ENCODE measurements at regions not wholly inside any gene's neighbourhood (a gene's known extent, or its start where the extent isn't known, plus 50 kb on each side); places are given as distances from the start of the nearest gene placed in this dataset.

GRCh38 chr4:177770776-177771175 lies 328.5 kb upstream of the AGA start:
- H3K27me3 ChIP-seq, result no peaks in the 10 kb centered on the region
- no peaks in the 10 kb centered on the region for H3K4me1 ChIP-seq
- no peak overlapping the region for H3K4me3 ChIP-seq
- ATAC-seq, result no peak
- no peak overlapping the region for H3K27ac ChIP-seq
- in situ Hi-C loops (cut with MboI; ENCODE audit: low sequenced_read_pairs in 4 of 4), result no loop called here
- no peaks in the 10 kb centered on the region for H3K36me3 ChIP-seq
- no peaks in the 10 kb centered on the region for H3K9me3 ChIP-seq
- intact Hi-C loops (cut with DNase I; ENCODE audit: low total_unique reads), result no loop called here
- TF ChIP-seq POLR2A (IDR thresholded peaks at IDR 0.05) (no peak), CTCF (IDR thresholded peaks at IDR 0.05 in 4 of 5, conservative IDR thresholded peaks at IDR 0.05 in 1 of 5) (no peak)
- no peak for DNase-seq

GRCh38 chr4:177771645-177772044 lies 329.4 kb upstream of the AGA start:
- no peak overlapping the region for H3K4me3 ChIP-seq
- in situ Hi-C loops (cut with MboI; ENCODE audit: low sequenced_read_pairs in 4 of 4), result no loop called here

GRCh38 chr4:177778623-177779022 lies 336.4 kb upstream of the AGA start:
- no peak for TF ChIP-seq CTCF (IDR thresholded peaks at IDR 0.05 in 4 of 5, conservative IDR thresholded peaks at IDR 0.05 in 1 of 5)
- TF ChIP-seq POLR2A (IDR thresholded peaks at IDR 0.05), result no peak
- no peak overlapping the region for H3K4me3 ChIP-seq
- H3K9me3 ChIP-seq, result no peaks in the 10 kb centered on the region
- intact Hi-C loops (cut with DNase I; ENCODE audit: low total_unique reads) (no loop called here), in situ Hi-C loops (cut with MboI; ENCODE audit: low sequenced_read_pairs in 4 of 4) (no loop called here)
- DNase-seq, result no peak
- no peaks in the 10 kb centered on the region for H3K4me1 ChIP-seq
- no peak overlapping the region for H3K27ac ChIP-seq
- no peak for ATAC-seq
- no peaks in the 10 kb centered on the region for H3K27me3 ChIP-seq
- no peaks in the 10 kb centered on the region for H3K36me3 ChIP-seq

More at GRCh38 chr4:177771645-177772044, 329.4 kb upstream of the AGA start:
- intact Hi-C loops (cut with DNase I; ENCODE audit: low total_unique reads), result no loop called here
- H3K4me1 ChIP-seq, result no peaks in the 10 kb centered on the region
- TF ChIP-seq POLR2A (IDR thresholded peaks at IDR 0.05) (no peak), CTCF (IDR thresholded peaks at IDR 0.05 in 4 of 5, conservative IDR thresholded peaks at IDR 0.05 in 1 of 5) (no peak)
- H3K9me3 ChIP-seq, result no peaks in the 10 kb centered on the region
- no peak overlapping the region for H3K27ac ChIP-seq
- no peaks in the 10 kb centered on the region for H3K36me3 ChIP-seq
- no peak for ATAC-seq
- H3K27me3 ChIP-seq, result no peaks in the 10 kb centered on the region
- DNase-seq, result no peak

GRCh38 chr4:177785000-177785399 lies 342.8 kb upstream of the AGA start:
- intact Hi-C loops (cut with DNase I; ENCODE audit: low total_unique reads) (no loop called here), in situ Hi-C loops (cut with MboI; ENCODE audit: low sequenced_read_pairs in 4 of 4) (no loop called here)
- Histone ChIP-seq H3K27ac (no peak overlapping the region), H3K4me1 (no peaks in the 10 kb centered on the region), H3K9me3 (no peaks in the 10 kb centered on the region), H3K36me3 (no peaks in the 10 kb centered on the region), H3K4me3 (no peak overlapping the region), H3K27me3 (no peaks in the 10 kb centered on the region)
- DNase-seq (no peak), ATAC-seq (no peak)
- TF ChIP-seq POLR2A (IDR thresholded peaks at IDR 0.05) (no peak), CTCF (IDR thresholded peaks at IDR 0.05 in 4 of 5, conservative IDR thresholded peaks at IDR 0.05 in 1 of 5) (no peak)

GRCh38 chr4:177789610-177790009 lies 347.4 kb upstream of the AGA start:
- no peaks in the 10 kb centered on the region for H3K9me3 ChIP-seq
- in situ Hi-C loops (cut with MboI; ENCODE audit: low sequenced_read_pairs in 4 of 4), result no loop called here
- H3K4me1 ChIP-seq, result no peaks in the 10 kb centered on the region
- H3K27me3 ChIP-seq, result no peaks in the 10 kb centered on the region
- intact Hi-C loops (cut with DNase I; ENCODE audit: low total_unique reads), result no loop called here
- H3K4me3 ChIP-seq, result no peak overlapping the region
- H3K36me3 ChIP-seq, result no peaks in the 10 kb centered on the region
- H3K27ac ChIP-seq, result no peak overlapping the region
- ATAC-seq, result no peak
- TF ChIP-seq CTCF (IDR thresholded peaks at IDR 0.05 in 4 of 5, conservative IDR thresholded peaks at IDR 0.05 in 1 of 5), result no peak
- TF ChIP-seq POLR2A (IDR thresholded peaks at IDR 0.05), result no peak
- no peak for DNase-seq

Measured in gastrocnemius medialis (tissue), 4 donors.